GM18861 (cell line): ENCODE measurements at regions not wholly inside any gene's neighbourhood (a gene's known extent, or its start where the extent isn't known, plus 50 kb on each side); places are given as distances from the start of the nearest gene placed in this dataset.
"Not testable (repeated sequence)": the region's sequence is repeated elsewhere in the genome, so short reads cannot be mapped to it uniquely, and the experiment has no call there.

Experiments used
- ATAC-seq: cut with Tn5 transposase; IDR thresholded peaks from one replicate; pipeline ENCODE4 v1.9.1; 2021; ENCODE audit not compliant: unreplicated experiment

- ATAC-seq = no peak
These were observed 841.2 kb downstream of the CDH8 start for GRCh38 chr16:61195006-61195405.

GRCh38 chr16:61194573-61194972 lies 841.7 kb downstream of the CDH8 start:
- no peak for ATAC-seq

- no peak for ATAC-seq
These were observed 853.8 kb downstream of the CDH8 start for GRCh38 chr16:61182391-61182790.

GRCh38 chr16:61181982-61182381 lies 854.3 kb downstream of the CDH8 start:
- no peak for ATAC-seq

- no peak for ATAC-seq
These were observed 856.7 kb downstream of the CDH8 start for GRCh38 chr16:61179561-61179960.

GRCh38 chr16:61165797-61166196 lies 870.4 kb downstream of the CDH8 start:
- no peak for ATAC-seq

GRCh38 chr16:61150351-61150750 lies 885.9 kb downstream of the CDH8 start:
- no peak for ATAC-seq

GRCh38 chr16:61149709-61150108 lies 886.5 kb downstream of the CDH8 start:
- ATAC-seq = no peak

- no peak for ATAC-seq
These were observed 887.3 kb downstream of the CDH8 start for GRCh38 chr16:61148930-61149329.

GRCh38 chr16:61146429-61146828 lies 889.8 kb downstream of the CDH8 start:
- no peak for ATAC-seq

- no peak for ATAC-seq
These were observed 904.8 kb downstream of the CDH8 start for GRCh38 chr16:61131447-61131846.

GRCh38 chr16:61128545-61129323 lies 907.5 kb downstream of the CDH8 start:
- ATAC-seq = no peak

GRCh38 chr16:61105544-61105943 lies 930.7 kb downstream of the CDH8 start:
- ATAC-seq = no peak

GRCh38 chr16:61098505-61098904 lies 937.7 kb downstream of the CDH8 start:
- ATAC-seq = no peak

GRCh38 chr16:61091300-61091699 lies 944.9 kb downstream of the CDH8 start:
- ATAC-seq = not testable (repeated sequence)

- ATAC-seq = no peak
These were observed 952.5 kb downstream of the CDH8 start for GRCh38 chr16:61083711-61084110.

GRCh38 chr16:61074324-61074723 lies 961.9 kb downstream of the CDH8 start:
- ATAC-seq = no peak

GRCh38 chr16:61057635-61058034 lies 978.6 kb downstream of the CDH8 start:
- ATAC-seq = no peak

- no peak for ATAC-seq
These were observed 985.7 kb downstream of the CDH8 start for GRCh38 chr16:61050547-61050946.

- ATAC-seq = no peak
These were observed 990.3 kb downstream of the CDH8 start for GRCh38 chr16:61045931-61046330.

- ATAC-seq = no peak
These were observed 993.5 kb downstream of the CDH8 start for GRCh38 chr16:61042737-61043136.

- no peak for ATAC-seq
These were observed 1005.6 kb downstream of the CDH8 start for GRCh38 chr16:61030616-61031015.
